ENCODE measurements at regions not wholly inside any gene's neighbourhood (a gene's known extent, or its start where the extent isn't known, plus 50 kb on each side); places are given as distances from the start of the nearest gene placed in this dataset.
A peak's percentile ranks its signal among the peaks of the same experiment; 100 is the strongest.

GRCh38 chr16:82454152-82454551, 172.6 kb upstream of the CDH13 start:
- H3K9me3 ChIP-seq (ENCODE audit: low read depth) = no peaks in the 10 kb centered on the region
- H3K36me3 ChIP-seq = no peaks in the 10 kb centered on the region
- no peak overlapping the region for H3K4me3 ChIP-seq
- no peak for TF ChIP-seq CTCF (IDR thresholded peaks at IDR 0.05; ENCODE audit: low read depth, low read length)
- H3K4me1 ChIP-seq (ENCODE audit: low read depth) = no peaks in the 10 kb centered on the region
- H3K27ac ChIP-seq = no peak overlapping the region
- peaks cover 60% of the 10 kb centered on the region for H3K27me3 ChIP-seq
- no peak for DNase-seq (ENCODE audit: low read depth in 1 of 2, low spot score in 1 of 2)

GRCh38 chr16:82452004-82452756, 174.6 kb upstream of the CDH13 start:
- TF ChIP-seq CTCF (IDR thresholded peaks at IDR 0.05; ENCODE audit: low read depth, low read length) = no peak
- H3K27me3 ChIP-seq = peaks cover 59% of the 10 kb centered on the region
- no peaks in the 10 kb centered on the region for H3K9me3 ChIP-seq (ENCODE audit: low read depth)
- no peak overlapping the region for H3K4me3 ChIP-seq
- H3K36me3 ChIP-seq = no peaks in the 10 kb centered on the region
- H3K4me1 ChIP-seq (ENCODE audit: low read depth) = no peaks in the 10 kb centered on the region
- DNase-seq (ENCODE audit: low read depth in 1 of 2, low spot score in 1 of 2) = no peak
- no peak overlapping the region for H3K27ac ChIP-seq

GRCh38 chr16:82451449-82451848, 175.3 kb upstream of the CDH13 start:
- Histone ChIP-seq H3K4me1 (ENCODE audit: low read depth) (no peaks in the 10 kb centered on the region), H3K27me3 (peaks cover 59% of the 10 kb centered on the region), H3K4me3 (no peak overlapping the region), H3K27ac (no peak overlapping the region), H3K36me3 (no peaks in the 10 kb centered on the region), H3K9me3 (ENCODE audit: low read depth) (no peaks in the 10 kb centered on the region)
- DNase-seq (ENCODE audit: low read depth in 1 of 2, low spot score in 1 of 2) = no peak
- TF ChIP-seq CTCF (IDR thresholded peaks at IDR 0.05; ENCODE audit: low read depth, low read length) = no peak

GRCh38 chr16:82440336-82440735, 186.4 kb upstream of the CDH13 start:
- DNase-seq (ENCODE audit: low read depth in 1 of 2, low spot score in 1 of 2) = peak in 1 of 2 donors; percentile 13
- H3K27ac ChIP-seq = no peak overlapping the region
- H3K9me3 ChIP-seq (ENCODE audit: low read depth) = no peaks in the 10 kb centered on the region
- H3K36me3 ChIP-seq = no peaks in the 10 kb centered on the region
- no peaks in the 10 kb centered on the region for H3K4me1 ChIP-seq (ENCODE audit: low read depth)
- peaks cover 36% of the 10 kb centered on the region for H3K27me3 ChIP-seq
- TF ChIP-seq CTCF (IDR thresholded peaks at IDR 0.05; ENCODE audit: low read depth, low read length) = no peak
- H3K4me3 ChIP-seq = no peak overlapping the region

GRCh38 chr16:82439678-82440293, 187.0 kb upstream of the CDH13 start:
- peak; percentile 52 for TF ChIP-seq CTCF (IDR thresholded peaks at IDR 0.05; ENCODE audit: low read depth, low read length)
- DNase-seq (ENCODE audit: low read depth in 1 of 2, low spot score in 1 of 2) = peak; percentile 11 to 16

More at GRCh38 chr16:82439678-82440293, 187.0 kb upstream of the CDH13 start:
- H3K36me3 ChIP-seq = no peaks in the 10 kb centered on the region
- no peaks in the 10 kb centered on the region for H3K9me3 ChIP-seq (ENCODE audit: low read depth)
- H3K27ac ChIP-seq = no peak overlapping the region
- H3K4me3 ChIP-seq = no peak overlapping the region
- peaks cover 34% of the 10 kb centered on the region for H3K27me3 ChIP-seq
- no peaks in the 10 kb centered on the region for H3K4me1 ChIP-seq (ENCODE audit: low read depth)
